GM21515 (cell line): ENCODE measurements at regions not wholly inside any gene's neighbourhood (a gene's known extent, or its start where the extent isn't known, plus 50 kb on each side); places are given as distances from the start of the nearest gene placed in this dataset.

Source experiments
- ATAC-seq: cut with Tn5 transposase; IDR thresholded peaks from one replicate; pipeline ENCODE4 v1.9.1; 2021; ENCODE audit not compliant: unreplicated experiment

DNA sequence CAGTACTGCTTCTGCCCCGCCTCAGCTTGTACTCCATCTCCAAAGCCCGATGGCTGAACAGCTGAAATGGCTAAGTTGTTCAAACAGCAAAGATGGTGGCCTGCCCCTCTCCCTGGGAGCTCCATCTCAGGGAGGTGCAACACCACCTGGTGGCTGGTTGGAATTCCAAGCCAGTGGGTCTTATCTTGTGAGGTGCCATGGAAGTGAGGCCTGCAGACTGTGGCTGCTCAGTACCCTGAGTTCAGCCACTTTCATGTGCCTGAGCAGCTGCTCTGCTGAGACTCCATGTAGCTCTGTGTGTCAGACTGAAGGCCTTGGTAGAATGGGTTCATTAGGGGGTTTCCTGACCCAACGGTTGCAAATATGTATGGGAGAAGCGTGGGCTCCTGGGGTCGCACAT, 67.3 kb upstream of the SPRY2 start:
- ATAC-seq: no peak

GRCh38 chr13:80400865-80401426, 60.0 kb upstream of the SPRY2 start:
- ATAC-seq: no peak

- no peak for ATAC-seq
These were observed 59.4 kb upstream of the SPRY2 start for GRCh38 chr13:80400164-80400864.

DNA sequence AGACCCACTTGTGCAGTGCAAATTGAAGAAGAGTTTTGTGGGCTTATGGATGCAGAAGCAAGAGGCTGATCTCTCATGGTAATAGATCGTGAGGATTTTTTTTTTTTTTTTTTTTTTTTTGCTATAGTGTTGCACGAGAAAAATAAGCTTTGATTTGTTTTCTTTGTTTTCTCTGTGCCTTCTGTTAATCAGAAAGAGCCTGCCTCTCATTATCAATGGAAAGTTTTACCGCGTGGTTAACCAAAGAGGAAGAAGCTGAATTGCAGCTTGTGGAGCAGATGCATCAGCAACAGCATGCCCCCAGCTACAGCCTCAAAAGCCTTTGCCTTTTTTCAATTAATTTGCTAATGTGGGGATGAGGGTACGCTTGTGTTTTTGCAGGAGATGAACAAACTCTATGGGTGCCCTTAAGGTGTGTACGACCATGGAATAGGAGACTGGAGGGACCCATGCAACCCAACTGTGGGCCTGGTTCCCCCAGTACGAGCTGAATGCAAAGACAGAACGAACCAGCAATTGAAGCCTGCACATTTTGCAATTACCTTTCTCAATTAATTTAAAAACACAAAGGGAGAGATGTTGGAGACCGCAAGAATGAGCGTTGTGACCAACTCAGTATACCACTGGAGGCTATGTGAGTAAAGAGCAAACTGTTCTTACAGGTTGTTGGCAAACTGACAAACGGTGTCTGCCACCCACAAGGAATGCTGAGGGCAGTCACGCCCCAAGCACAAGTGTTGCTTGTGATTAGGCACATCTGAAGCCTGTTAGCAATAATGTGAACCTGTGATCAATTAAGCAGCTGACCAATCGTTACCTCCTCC, 58.6 kb upstream of the SPRY2 start:
- no peak for ATAC-seq
